SK-N-SH (cell line): ENCODE measurements at regions not wholly inside any gene's neighbourhood (a gene's known extent, or its start where the extent isn't known, plus 50 kb on each side); places are given as distances from the start of the nearest gene placed in this dataset.

Experiments used
- CTCF ChIA-PET: fragments of 300-600, 350-600 bp; formaldehyde crosslinking; extraction: SDS; loops from one replicate; lab custom pipeline; 2021; lab: Yijun Ruan, JAX
- POLR2A ChIA-PET: fragments of 350-600 bp; sonication (Branson Sonifier 250); formaldehyde crosslinking; extraction: SDS; loops from one replicate; lab custom pipeline; 2020; ENCODE audit warnings: antibody characterized with exemption, inconsistent platforms; lab: Yijun Ruan, JAX
- DNase-seq: peaks from one replicate; pipeline ENCODE4 v3.0.0; 2012
- H2AFZ ChIP-seq: fragments of 200-600 bp; sonication (generic); 2 replicates; pipeline ENCODE4 v1.8.1; 2016; ENCODE audit warnings: antibody characterized with exemption, mild to moderate bottlenecking, low read depth
- H3F3A ChIP-seq: fragments of 200-600 bp; sonication (generic); replicated peaks from 2 replicates; pipeline ENCODE3; 2016; ENCODE audit warnings: antibody characterized with exemption, mild to moderate bottlenecking; ENCODE audit not compliant: insufficient read depth
- H3K27ac ChIP-seq, 2 experiments: fragments of 200-500 bp in 1 of 2; fragments of 200-600 bp in 1 of 2; sonication (Bioruptor generic) in 1 of 2; sonication (generic), shearing (Covaris generic) in 1 of 2; 2 replicates each; pipeline versions ENCODE4 v1.5.1 to v1.6.1; 2014 to 2016; ENCODE audit warnings: low read depth in 2 of 2, inconsistent platforms in 1 of 2, low read length in 1 of 2, mild to moderate bottlenecking in 1 of 2, mixed read lengths in 1 of 2
- H3K27me3 ChIP-seq: fragments of 200-600 bp; sonication (generic), shearing (Covaris generic); 2 replicates; pipeline ENCODE4 v1.6.1; 2016; ENCODE audit warnings: mixed run types; ENCODE audit not compliant: insufficient read depth
- H3K36me3 ChIP-seq, 2 experiments: fragments of 200-500 bp in 1 of 2; fragments of 200-600 bp in 1 of 2; sonication (Bioruptor generic) in 1 of 2; sonication (generic) in 1 of 2; replicated peaks in 1 of 2; 2 replicates each; pipeline versions ENCODE3 to v1.5.1; 2014 to 2016; ENCODE audit warnings: low read length in 1 of 2, mild to moderate bottlenecking in 1 of 2; ENCODE audit not compliant: insufficient read depth in 2 of 2, control insufficient read depth in 1 of 2
- H3K4me1 ChIP-seq, 2 experiments: fragments of 200-500 bp in 1 of 2; fragments of 200-600 bp in 1 of 2; sonication (Bioruptor generic) in 1 of 2; sonication (generic), shearing (Covaris generic) in 1 of 2; 2 replicates each; pipeline versions ENCODE4 v1.5.1 to v1.6.1; 2014 to 2016; ENCODE audit warnings: low read depth in 1 of 2, low read length in 1 of 2, mixed run types in 1 of 2; ENCODE audit not compliant: insufficient read depth in 2 of 2, control insufficient read depth in 1 of 2
- H3K4me2 ChIP-seq: fragments of 200-600 bp; sonication (generic), shearing (Covaris generic); 2 replicates; pipeline ENCODE4 v1.6.1; 2017; ENCODE audit warnings: mixed run types
- H3K4me3 ChIP-seq, 2 experiments: fragments of 200-500 bp in 1 of 2; fragments of 200-600 bp in 1 of 2; sonication (Bioruptor generic) in 1 of 2; sonication (generic), shearing (Covaris generic) in 1 of 2; 2 replicates each; pipeline versions ENCODE4 v1.5.1 to v1.8.1; 2014 to 2016; ENCODE audit warnings: low read depth in 2 of 2, inconsistent platforms in 1 of 2, low read length in 1 of 2, mild to moderate bottlenecking in 1 of 2, mixed read lengths in 1 of 2, moderate library complexity in 1 of 2
- H3K79me2 ChIP-seq: fragments of 200-600 bp; sonication (generic); 2 replicates; pipeline ENCODE4 v1.8.1; 2017; ENCODE audit warnings: mild to moderate bottlenecking; ENCODE audit not compliant: insufficient read depth
- H3K9ac ChIP-seq: fragments of 200-600 bp; sonication (generic); 2 replicates; pipeline ENCODE4 v1.6.1; 2017; ENCODE audit warnings: mixed run types
- H3K9me2 ChIP-seq: fragments of 200-600 bp; sonication (generic); 2 replicates; pipeline ENCODE4 v1.6.1; 2017; ENCODE audit warnings: mixed run types
- H3K9me3 ChIP-seq: fragments of 200-600 bp; sonication (generic); 2 replicates; pipeline ENCODE4 v1.6.1; 2017; ENCODE audit warnings: mixed run types, mild to moderate bottlenecking, moderate library complexity
- H4K20me1 ChIP-seq: fragments of 200-600 bp; sonication (generic); 2 replicates; pipeline ENCODE4 v1.6.1; 2017; ENCODE audit warnings: mild to moderate bottlenecking, mixed run types; ENCODE audit not compliant: insufficient read depth
- CHD2 ChIP-seq: fragments of 150-350 bp; IDR thresholded peaks from 2 replicates; pipeline ENCODE4 v1.6.1; 2018; ENCODE audit warnings: low read length; ENCODE audit not compliant: partially characterized antibody
- FOSL2 ChIP-seq: IDR thresholded peaks from 2 replicates; pipeline ENCODE4 v1.4.0; 2012; ENCODE audit warnings: low read depth, mild to moderate bottlenecking, moderate library complexity, borderline replicate concordance
- FOXJ3 ChIP-seq: sonication (generic); formaldehyde crosslinking; IDR thresholded peaks from 2 replicates; pipeline ENCODE4 v1.5.1; 2020; ENCODE audit warnings: mild to moderate bottlenecking, missing genetic modification reagents
- FOXM1 ChIP-seq: IDR thresholded peaks from 2 replicates; pipeline ENCODE4 v1.4.0; 2012; ENCODE audit warnings: low read depth, mild to moderate bottlenecking
- IRF3 ChIP-seq: fragments of 150-350 bp; IDR thresholded peaks from 2 replicates; pipeline ENCODE4 v1.6.1; 2016; ENCODE audit warnings: mild to moderate bottlenecking, low read depth, low read length
- RAD21 ChIP-seq: IDR thresholded peaks from 2 replicates; pipeline ENCODE4 v1.6.1; 2012; ENCODE audit warnings: mild to moderate bottlenecking, low read length
- SMC3 ChIP-seq: IDR thresholded peaks from 2 replicates; pipeline ENCODE4 v1.6.1; 2012; ENCODE audit warnings: low read depth, low read length, improper control_type of control experiment
- TAF1 ChIP-seq: IDR thresholded peaks from 2 replicates; pipeline ENCODE4 v1.6.1; 2012; ENCODE audit warnings: low read depth, mild to moderate bottlenecking, low read length, moderate library complexity, borderline replicate concordance
- TCF12 ChIP-seq: IDR thresholded peaks from 2 replicates; pipeline ENCODE4 v1.4.0; 2012
- USF2 ChIP-seq: fragments of 150-350 bp; IDR thresholded peaks from 2 replicates; pipeline ENCODE4 v1.6.1; 2017; ENCODE audit warnings: antibody characterized with exemption, low read length, low read depth, borderline replicate concordance
- WGBS: methylation state at CpG from one replicate; pipeline ENCODE4 v1.1.6; 2017; ENCODE audit warnings: low lambda C conversion rate; 5-methylcytosine and 5-hydroxymethylcytosine counted together

GRCh38 chr12:130254461-130255276 lies 83.0 kb upstream of the PIWIL1 start:
- Histone ChIP-seq H3K9me2 (no peaks in the 10 kb centered on the region), H2AFZ (no peak overlapping the region), H3K36me3 (no peaks in the 10 kb centered on the region), H3K4me1 (no peaks in the 10 kb centered on the region), H3F3A (no peaks in the 10 kb centered on the region), H3K27me3 (no peaks in the 10 kb centered on the region), H4K20me1 (no peaks in the 10 kb centered on the region), H3K9me3 (no peaks in the 10 kb centered on the region; the same call in 1 of the 2 replicates), H3K79me2 (no peaks in the 10 kb centered on the region), H3K4me2 (no peak overlapping the region), H3K9ac (no peak overlapping the region), H3K4me3 (no peak overlapping the region), H3K27ac (no peak overlapping the region)
- TF ChIP-seq IRF3 (no peak), TAF1 (no peak), FOXJ3 (CRISPR knock-in tag) (no peak), SMC3 (no peak), CHD2 (no peak), FOXM1 (no peak), FOSL2 (no peak), USF2 (no peak), RAD21 (no peak), TCF12 (no peak)
- ChIA-PET POLR2A (no interaction called here), CTCF (no interaction called here)
- WGBS: 69% methylated on average over 18 of the region's 19 CpGs
- DNase-seq: no peak

GRCh38 chr12:130258863-130259262 lies 78.8 kb upstream of the PIWIL1 start:
- Histone ChIP-seq H3K9me3 (no peaks in the 10 kb centered on the region), H3K27me3 (no peaks in the 10 kb centered on the region), H3K27ac (no peak overlapping the region), H4K20me1 (no peaks in the 10 kb centered on the region), H3K79me2 (no peaks in the 10 kb centered on the region), H3K4me3 (no peak overlapping the region), H2AFZ (no peak overlapping the region), H3K9ac (no peak overlapping the region), H3K4me1 (no peaks in the 10 kb centered on the region), H3F3A (no peaks in the 10 kb centered on the region), H3K36me3 (no peaks in the 10 kb centered on the region), H3K4me2 (no peak overlapping the region), H3K9me2 (no peaks in the 10 kb centered on the region)
- no peak for DNase-seq
- no peak for TF ChIP-seq IRF3
- POLR2A ChIA-PET: no interaction called here
- 12% methylated on average over 7 of the region's 10 CpGs for WGBS
- CTCF ChIA-PET: no interaction called here
